DMS114 treated with DMSO at 0.1 percent for 48 hours (cell line): ENCODE measurements at regions not wholly inside any gene's neighbourhood (a gene's known extent, or its start where the extent isn't known, plus 50 kb on each side); places are given as distances from the start of the nearest gene placed in this dataset.

ENCODE experiments used
- DNase-seq: peaks from one replicate; lab custom pipeline; 2025; ENCODE audit not compliant: unreplicated experiment; lab: John Stamatoyannopoulos, UW

GRCh38 chr12:127205781-127206555 is 1061.0 kb upstream of the TMEM132C start:
- DNase-seq, result no peak

GRCh38 chr12:127209318-127209717 is 1057.7 kb upstream of the TMEM132C start:
- no peak for DNase-seq

- DNase-seq, result no peak
Measured at GRCh38 chr12:127214186-127214585, 1052.8 kb upstream of the TMEM132C start.

DNA sequence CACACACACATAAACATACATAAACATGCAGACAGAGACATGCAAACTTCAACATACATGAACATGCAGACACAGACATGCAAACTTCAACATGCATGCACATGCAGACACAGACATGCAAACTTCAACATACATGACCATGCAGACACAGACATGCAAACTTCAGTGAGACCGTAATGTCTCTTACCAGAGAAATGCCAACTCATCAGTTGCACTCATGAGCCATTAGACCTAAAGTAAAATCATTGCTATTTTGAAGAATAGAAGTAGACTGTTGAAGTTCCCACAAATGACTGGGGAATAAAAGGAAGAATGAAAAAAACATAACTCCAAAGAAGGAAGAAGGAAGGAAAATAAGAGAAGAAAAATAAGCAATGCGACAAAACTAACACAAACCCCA is 1044.0 kb upstream of the TMEM132C start:
- no peak for DNase-seq

DNA sequence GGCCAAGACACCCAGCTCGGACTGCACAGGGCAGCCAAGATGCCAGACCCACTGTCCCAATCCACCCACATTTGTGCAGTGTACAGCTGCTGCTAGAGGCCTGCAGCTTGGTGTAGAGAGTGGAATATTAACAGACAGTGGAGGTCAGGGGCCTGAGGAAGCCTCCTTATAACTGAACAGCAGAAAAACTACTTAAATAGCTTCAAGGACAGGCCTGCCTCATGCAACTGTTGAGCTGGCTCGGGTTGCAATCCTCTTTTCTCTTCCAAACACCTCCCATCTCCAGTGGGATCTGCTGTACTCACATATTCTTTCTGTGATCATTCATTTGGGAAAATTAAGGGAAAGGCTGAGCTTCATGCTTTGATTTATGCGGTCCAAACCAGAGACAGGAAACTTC is 1043.2 kb upstream of the TMEM132C start:
- no peak for DNase-seq

GRCh38 chr12:127230843-127231260 is 1036.1 kb upstream of the TMEM132C start:
- no peak for DNase-seq

GRCh38 chr12:127231371-127231770 is 1035.6 kb upstream of the TMEM132C start:
- DNase-seq, result no peak

DNA sequence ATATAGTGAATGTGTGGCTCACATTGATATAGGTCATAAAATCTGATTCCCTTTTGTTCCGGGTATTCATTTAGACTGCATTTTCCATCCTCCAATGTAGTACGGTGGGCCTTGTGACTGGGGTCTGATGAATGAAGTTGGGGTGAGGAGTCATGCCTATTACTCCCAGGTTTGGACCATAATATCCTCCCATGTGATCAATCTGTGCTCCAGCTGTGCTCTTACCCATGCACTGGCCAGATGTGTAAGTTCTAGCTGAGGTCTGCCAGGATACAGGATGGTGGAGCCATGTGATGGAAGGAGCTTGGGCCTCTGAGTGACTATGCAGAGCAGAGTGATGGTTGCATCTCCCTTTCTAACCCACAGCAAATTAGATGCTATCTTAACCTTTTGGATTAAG is 1034.0 kb upstream of the TMEM132C start:
- DNase-seq, result no peak

GRCh38 chr12:127235761-127236160 is 1031.2 kb upstream of the TMEM132C start:
- DNase-seq, result no peak

- no peak for DNase-seq
Measured at GRCh38 chr12:127236491-127236890, 1030.5 kb upstream of the TMEM132C start.

DNA sequence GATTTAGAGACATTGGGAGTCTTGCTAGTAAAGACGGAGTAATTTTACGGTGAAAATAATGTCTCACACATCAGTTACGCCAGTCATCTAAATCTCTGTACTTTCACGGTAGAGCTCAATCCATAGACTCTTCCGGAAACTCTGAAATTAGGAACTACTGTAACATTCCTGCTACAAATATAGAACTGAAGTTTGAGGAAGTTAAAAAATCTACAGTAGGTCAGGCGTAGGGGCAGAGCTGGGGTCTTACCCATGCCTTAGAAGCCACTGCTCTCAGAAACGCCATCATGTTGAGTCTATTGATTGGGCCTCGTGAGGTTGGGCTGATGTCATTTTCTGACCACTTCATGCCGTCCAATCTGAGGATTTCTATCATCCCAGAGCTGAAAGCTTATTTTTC is 1029.8 kb upstream of the TMEM132C start:
- DNase-seq, result no peak

DNA sequence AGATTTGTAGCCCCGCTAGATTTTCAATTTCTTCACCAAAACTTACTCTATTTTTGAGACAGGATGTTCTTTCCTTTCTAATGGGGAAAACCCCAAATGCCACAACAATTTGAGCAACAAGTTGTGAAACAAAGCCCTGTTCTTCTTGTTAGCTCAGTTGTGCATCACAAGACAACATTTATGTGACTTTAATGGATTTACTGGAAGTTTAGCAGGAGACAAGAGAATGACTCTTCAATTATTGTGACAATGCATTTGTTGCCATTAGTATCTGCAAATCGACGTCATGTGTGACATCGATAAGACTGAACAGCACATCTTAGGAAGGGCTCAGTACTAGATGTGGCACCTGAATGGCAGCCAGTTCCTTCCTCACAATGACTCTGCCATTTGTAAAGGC is 1028.9 kb upstream of the TMEM132C start:
- DNase-seq, result no peak

GRCh38 chr12:127239781-127240180 is 1027.2 kb upstream of the TMEM132C start:
- no peak for DNase-seq

DNA sequence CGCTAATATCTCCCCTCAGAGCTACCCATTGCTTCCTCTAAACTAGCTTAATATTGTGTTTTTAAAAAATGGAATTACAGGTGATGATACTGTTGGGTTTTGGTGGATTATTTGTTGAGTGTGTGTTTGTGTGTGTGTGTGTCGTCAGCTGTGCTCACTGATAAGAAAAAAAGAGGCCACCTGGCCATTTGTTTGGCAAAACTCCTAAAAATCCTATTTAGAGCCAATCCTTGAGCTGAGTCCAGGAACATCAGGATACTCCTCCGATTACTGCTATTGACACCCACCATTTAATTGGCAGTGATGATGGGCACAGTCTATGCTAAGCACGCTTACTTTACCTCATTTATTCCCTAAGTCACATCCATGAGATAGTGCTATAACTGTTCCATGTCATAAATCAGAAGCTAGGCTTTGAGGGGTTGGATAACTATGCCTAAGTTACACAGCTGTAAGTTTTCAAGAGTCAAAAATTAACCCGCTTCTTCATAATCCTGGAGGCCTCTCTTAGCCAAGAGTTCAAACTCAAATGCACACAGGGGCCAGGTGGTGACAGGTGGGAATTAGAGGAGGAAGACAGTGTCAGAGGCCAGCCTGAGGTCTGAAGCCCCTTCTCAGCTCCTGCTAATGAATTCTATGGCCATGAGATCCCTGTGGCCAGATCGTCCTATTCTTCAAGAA is 1026.6 kb upstream of the TMEM132C start:
- DNase-seq, result no peak

DNA sequence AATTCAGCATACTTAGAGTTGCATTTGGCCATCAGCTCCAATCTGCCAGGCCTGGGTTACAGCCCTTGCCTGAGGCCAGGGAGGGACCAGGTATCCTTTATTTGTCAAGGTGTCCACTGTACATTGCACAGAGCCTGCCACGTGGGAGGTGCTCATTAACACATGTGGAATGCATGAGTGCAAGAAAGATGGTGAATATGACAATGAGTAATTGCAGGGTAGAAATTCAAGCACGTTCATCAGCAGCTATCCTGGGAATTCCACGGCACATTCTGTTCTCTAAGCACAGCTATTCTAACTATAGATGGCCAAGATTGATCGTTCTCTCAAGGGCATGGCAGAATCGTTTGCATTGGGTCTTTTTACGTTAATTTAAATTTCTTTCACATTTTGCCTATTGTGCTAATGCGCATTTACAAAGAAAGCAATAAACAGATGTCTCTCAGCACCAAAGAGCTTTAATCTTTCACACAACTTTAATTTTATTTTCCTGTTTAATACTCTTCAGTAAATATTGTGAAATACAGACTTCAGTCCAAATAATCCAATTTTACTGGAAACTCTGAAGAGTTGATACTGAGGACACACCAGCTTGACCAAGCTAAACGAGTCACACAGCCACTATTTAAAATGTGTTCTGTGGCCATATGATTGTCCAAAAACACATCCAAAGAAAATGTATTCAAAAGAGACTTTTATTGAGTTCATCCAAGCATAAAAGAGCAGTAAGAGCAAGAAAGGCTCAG is 1025.7 kb upstream of the TMEM132C start:
- no peak for DNase-seq

DNA sequence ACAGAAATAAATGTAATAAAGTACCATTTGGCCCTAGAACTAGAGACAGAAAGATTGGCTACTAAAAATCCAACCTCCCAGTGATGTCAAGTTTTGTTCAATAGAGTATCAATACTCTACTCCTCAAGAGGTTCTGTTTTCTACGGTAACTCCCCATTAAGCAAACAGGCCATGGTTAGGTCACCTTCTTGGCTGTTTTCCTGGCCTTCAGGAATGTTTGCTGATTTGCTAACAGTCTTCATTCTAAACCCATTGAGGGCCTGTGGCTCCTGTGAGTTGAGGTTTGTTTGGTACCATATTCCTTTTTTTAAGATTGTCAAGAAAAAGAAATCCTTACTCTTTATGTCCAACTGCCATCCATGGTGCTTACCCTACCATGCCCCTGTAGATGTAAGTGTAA is 1022.0 kb upstream of the TMEM132C start:
- no peak for DNase-seq

DNA sequence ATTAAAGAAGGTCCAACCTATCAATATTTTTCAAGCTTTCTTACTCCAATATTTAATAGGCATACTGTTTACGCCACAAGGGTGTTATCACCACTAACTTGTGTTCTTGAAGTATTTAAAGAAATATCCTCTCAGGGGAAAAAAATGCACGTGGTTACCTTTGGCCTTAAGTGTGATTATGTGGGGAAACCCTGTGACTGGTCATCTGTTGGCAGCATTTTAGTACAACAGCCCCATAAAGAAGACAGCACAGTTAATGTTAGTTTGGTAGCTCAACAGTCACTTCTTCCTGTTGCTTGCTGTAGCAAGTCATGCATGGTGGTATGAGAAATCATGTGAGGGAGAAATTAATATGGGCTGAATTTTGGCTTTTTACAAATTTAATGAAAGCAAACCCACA is 1021.5 kb upstream of the TMEM132C start:
- DNase-seq, result no peak

DNA sequence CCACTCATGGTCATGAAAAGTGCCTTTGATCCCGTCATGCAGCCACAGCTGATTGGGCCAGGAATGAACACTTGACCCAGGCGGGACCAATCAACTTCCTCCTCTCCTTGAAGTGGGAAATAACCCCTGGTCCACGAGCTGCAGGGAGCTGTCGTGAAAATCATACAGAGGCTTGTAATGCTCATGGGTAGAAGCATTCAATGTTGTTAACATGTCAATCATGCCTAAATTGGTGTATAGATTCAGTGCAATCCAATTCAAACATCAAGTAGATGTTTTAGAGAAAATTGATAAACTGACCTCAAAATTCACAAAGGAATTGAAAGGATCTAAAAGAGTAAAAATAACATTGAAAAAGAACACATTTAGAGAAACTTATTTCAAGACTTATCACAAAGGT is 1019.0 kb upstream of the TMEM132C start:
- DNase-seq, result no peak

GRCh38 chr12:127249428-127249827 is 1017.5 kb upstream of the TMEM132C start:
- no peak for DNase-seq

GRCh38 chr12:127253797-127254327 is 1013.1 kb upstream of the TMEM132C start:
- no peak for DNase-seq

DNA sequence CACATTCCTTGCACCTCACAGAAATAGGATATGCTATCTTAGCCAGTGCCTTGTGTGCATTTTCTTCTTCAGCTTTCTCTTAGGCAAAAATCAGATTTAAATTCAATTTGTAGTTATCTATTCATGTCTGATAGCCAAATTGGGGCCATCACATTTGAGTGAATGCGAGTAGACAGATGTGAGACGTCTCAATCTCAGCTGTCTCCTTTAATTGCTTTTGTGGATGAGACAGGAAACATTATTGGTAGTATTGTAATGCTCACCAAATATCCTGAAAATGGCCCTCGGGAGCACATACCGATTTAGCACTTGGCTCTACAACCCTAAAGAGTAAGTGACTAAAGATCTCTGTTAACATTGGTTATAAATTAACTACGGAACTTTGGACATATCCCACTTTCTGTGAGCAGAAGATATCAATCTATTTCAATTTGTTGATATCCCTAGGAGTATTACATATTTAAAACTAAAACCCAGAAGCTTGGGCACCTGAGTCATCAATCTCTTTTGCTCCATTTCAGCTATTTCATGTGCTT is 1012.5 kb upstream of the TMEM132C start:
- DNase-seq, result no peak
